Skeletal muscle tissue (tissue), 3 donors: ENCODE measurements at regions not wholly inside any gene's neighbourhood (a gene's known extent, or its start where the extent isn't known, plus 50 kb on each side); places are given as distances from the start of the nearest gene placed in this dataset.

Experiments
- H3K27ac ChIP-seq: one replicate; pipeline ENCODE4 v1.7.0; 2013; ENCODE audit warnings: mild to moderate bottlenecking, low read depth, low read length, inconsistent platforms
- H3K27me3 ChIP-seq, 3 donors: one replicate each; pipeline ENCODE4 v1.7.0; 2013; ENCODE audit warnings: low read length in 3 of 3; ENCODE audit not compliant: control insufficient read depth in 3 of 3, insufficient read depth in 3 of 3
- H3K36me3 ChIP-seq, 3 donors: one replicate each; pipeline ENCODE4 v1.7.0; 2013; ENCODE audit warnings: low read length in 3 of 3; ENCODE audit not compliant: control insufficient read depth in 3 of 3, insufficient read depth in 3 of 3
- H3K4me1 ChIP-seq, 3 donors: one replicate each; pipeline ENCODE4 v1.7.0; 2013; ENCODE audit warnings: low read length in 3 of 3, mild to moderate bottlenecking in 3 of 3; ENCODE audit not compliant: control insufficient read depth in 3 of 3, insufficient read depth in 3 of 3
- H3K4me3 ChIP-seq, 3 donors: one replicate each; pipeline ENCODE4 v1.7.0; 2013; ENCODE audit warnings: low read length in 3 of 3
- H3K9ac ChIP-seq, 3 donors: one replicate each; pipeline ENCODE4 v1.7.0; 2013; ENCODE audit warnings: low read length in 3 of 3, mild to moderate bottlenecking in 3 of 3, moderate library complexity in 2 of 3, low read depth in 1 of 3
- H3K9me3 ChIP-seq, 3 donors: one replicate each; pipeline ENCODE4 v1.7.0; 2013; ENCODE audit warnings: low read length in 3 of 3; ENCODE audit not compliant: control insufficient read depth in 3 of 3
- donor health status: Osteomylitis.

DNA sequence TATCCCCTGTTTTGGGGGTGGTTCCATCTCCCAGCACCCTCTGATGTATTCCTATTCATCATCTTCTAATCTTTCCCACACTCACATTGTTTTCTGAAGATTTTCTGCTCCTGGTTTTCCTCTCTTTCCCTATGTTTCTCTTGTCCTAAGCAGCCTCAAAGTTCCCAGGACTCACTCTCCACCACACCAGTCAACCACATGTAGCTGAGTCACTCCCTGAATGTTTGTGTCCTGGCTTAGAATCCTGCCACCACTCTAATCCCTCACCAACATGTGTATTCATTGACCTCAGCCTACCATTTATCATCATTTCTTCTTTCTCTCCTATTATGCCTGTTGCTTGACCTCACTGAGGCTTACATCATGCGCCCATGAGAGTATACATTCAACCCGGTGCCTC is 282.4 kb upstream of the ADAMTS16 start:
- Histone ChIP-seq H3K9ac (no peak overlapping the region), H3K36me3 (no peaks in the 10 kb centered on the region), H3K27me3 (no peaks in the 10 kb centered on the region), H3K27ac (no peak overlapping the region), H3K4me1 (no peaks in the 10 kb centered on the region), H3K4me3 (no peak overlapping the region), H3K9me3 (no peaks in the 10 kb centered on the region)

- H3K27ac ChIP-seq: no peak overlapping the region
Observed at GRCh38 chr5:4859500-4860235, 280.5 kb upstream of the ADAMTS16 start.

DNA sequence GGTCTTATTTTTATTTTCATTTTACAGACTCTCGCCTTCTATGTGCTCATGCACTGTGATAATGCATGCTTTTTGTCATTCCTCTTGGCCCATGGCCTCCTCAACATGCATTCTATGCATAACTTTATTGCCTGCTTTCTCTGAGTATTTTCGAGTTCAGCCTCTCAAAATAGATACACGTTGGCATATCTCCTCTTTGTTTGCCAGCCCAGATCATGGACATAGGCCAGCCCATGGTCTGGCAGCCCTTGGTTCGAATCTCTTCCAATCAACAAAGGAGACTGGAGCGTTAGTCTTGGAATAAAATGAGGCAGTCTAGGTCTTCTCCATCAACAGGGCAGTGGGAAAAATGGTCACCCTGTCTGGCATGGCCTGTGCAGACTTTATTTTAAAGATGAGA is 279.5 kb upstream of the ADAMTS16 start:
- Histone ChIP-seq H3K27ac (no peak overlapping the region), H3K36me3 (no peaks in the 10 kb centered on the region), H3K4me1 (no peaks in the 10 kb centered on the region), H3K9ac (no peak overlapping the region), H3K4me3 (no peak overlapping the region), H3K27me3 (no peaks in the 10 kb centered on the region), H3K9me3 (no peaks in the 10 kb centered on the region)

More at GRCh38 chr5:4859500-4860235, 280.5 kb upstream of the ADAMTS16 start:
- H3K36me3 ChIP-seq: no peaks in the 10 kb centered on the region
- no peaks in the 10 kb centered on the region for H3K9me3 ChIP-seq
- H3K4me1 ChIP-seq: no peaks in the 10 kb centered on the region
- no peak overlapping the region for H3K4me3 ChIP-seq
- H3K9ac ChIP-seq: no peak overlapping the region
- no peaks in the 10 kb centered on the region for H3K27me3 ChIP-seq

GRCh38 chr5:4862500-4862899 is 277.6 kb upstream of the ADAMTS16 start:
- no peak overlapping the region for H3K27ac ChIP-seq
- H3K4me1 ChIP-seq: no peaks in the 10 kb centered on the region
- no peaks in the 10 kb centered on the region for H3K27me3 ChIP-seq
- H3K9me3 ChIP-seq: no peaks in the 10 kb centered on the region
- no peak overlapping the region for H3K9ac ChIP-seq
- no peaks in the 10 kb centered on the region for H3K36me3 ChIP-seq
- H3K4me3 ChIP-seq: no peak overlapping the region

DNA sequence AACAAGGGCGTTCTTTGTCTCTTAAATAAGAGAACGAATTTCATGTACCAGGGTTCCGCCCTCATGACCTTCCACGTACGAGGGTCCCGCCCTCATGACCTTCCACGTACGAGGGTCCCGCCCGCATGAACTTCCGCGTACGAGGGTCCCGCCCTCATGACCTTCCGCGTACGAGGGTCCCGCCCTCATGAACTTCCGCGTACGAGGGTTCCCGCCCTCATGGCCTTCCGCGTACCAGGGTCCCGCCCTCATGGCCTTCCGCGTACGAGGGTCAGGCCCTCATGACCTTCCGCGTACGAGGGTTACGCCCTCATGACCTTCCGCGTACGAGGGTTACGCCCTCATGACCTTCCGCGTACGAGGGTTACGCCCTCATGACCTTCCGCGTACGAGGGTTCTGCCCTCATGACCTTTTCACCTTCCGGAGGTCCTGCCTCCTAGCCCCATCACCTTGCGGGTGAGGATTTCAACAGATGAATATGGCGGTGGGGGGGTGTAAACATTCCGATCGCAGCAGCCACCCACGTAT is 273.9 kb upstream of the ADAMTS16 start:
- Histone ChIP-seq H3K36me3 (no peaks in the 10 kb centered on the region), H3K4me3 (no peak overlapping the region), H3K27me3 (peaks cover 0 to 3% (median 2%) of the 10 kb centered on the region in 3 donors), H3K9me3 (no peaks in the 10 kb centered on the region), H3K9ac (no peak overlapping the region), H3K4me1 (no peaks in the 10 kb centered on the region), H3K27ac (no peak overlapping the region)

DNA sequence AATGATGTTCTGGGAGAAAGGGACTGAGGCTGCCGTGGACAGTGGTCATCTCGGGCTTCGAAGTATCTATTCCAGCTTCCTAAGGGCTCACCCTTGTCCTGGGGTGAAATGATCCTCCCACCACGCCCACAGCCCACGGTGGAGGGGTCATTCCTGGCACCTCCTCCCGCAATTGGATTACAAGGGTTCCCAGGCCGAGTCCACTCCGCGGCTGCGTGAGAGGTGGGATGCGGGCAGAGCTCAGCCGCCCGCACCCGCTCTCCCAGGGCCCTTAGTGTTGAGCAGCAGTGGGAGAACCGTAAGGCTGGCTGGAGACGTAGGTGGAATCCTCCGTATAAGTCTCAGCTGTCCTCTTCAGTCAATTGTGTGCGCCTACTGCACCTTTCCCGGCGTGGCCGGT is 273.3 kb upstream of the ADAMTS16 start:
- no peak overlapping the region for H3K4me3 ChIP-seq
- no peaks in the 10 kb centered on the region for H3K36me3 ChIP-seq
- H3K27ac ChIP-seq: no peak overlapping the region
- H3K9ac ChIP-seq: no peak overlapping the region
- H3K9me3 ChIP-seq: no peaks in the 10 kb centered on the region
- H3K27me3 ChIP-seq: peaks cover 0 to 3% (median 2%) of the 10 kb centered on the region in 3 donors
- H3K4me1 ChIP-seq: no peaks in the 10 kb centered on the region

DNA sequence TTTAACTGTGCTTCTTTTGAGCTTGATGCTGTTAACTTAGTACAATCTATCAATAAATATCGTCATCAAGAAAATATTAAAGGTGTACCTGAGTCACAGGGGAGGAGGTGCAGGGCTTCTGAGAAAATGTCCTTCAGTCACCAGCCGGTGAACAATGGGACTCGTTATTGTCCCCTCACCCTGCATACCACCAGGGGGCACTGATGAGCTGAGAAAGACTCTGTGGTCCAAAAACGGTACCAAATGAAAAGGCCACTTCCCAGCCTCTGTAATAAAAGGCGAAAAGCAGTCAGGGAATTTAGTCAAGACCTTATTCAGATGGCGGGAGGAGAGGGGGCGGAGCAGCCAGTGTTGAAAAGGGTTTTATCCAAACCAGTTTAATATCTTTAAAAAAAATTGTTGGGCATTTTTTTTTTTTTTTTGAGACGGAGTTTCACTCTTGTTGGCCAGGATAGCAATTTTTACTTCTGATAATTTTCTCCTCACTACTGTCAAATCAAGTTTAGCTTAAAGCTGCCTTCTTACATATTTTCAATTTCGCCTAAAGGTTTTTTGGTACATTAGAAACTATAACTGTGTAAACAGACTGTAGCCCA is 271.9 kb upstream of the ADAMTS16 start:
- Histone ChIP-seq H3K27ac (no peak overlapping the region), H3K9ac (no peak overlapping the region), H3K27me3 (peaks cover 0 to 3% (median 2%) of the 10 kb centered on the region in 3 donors), H3K36me3 (no peaks in the 10 kb centered on the region), H3K4me3 (no peak overlapping the region), H3K9me3 (no peaks in the 10 kb centered on the region), H3K4me1 (no peaks in the 10 kb centered on the region)

DNA sequence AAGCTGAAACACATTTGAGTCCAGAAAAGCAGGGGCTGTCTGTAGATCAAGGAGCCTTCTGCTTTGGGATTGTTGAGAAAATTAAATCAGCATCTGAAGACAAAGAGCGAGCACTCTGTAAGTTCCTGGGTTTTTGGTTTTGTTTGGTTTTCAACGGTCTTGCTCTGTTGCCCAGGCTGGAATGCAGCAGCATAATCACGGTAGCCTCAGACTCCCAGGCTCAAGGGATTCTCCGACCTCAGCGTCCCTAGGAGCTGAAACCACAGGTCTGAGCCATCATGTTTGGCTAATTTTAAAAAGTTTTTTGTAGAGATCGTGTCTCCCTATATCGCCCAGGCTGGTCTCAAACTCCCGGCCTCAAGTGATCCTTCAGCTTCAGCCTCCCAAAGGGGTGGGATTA is 266.5 kb upstream of the ADAMTS16 start:
- no peak overlapping the region for H3K27ac ChIP-seq
- H3K9me3 ChIP-seq: no peaks in the 10 kb centered on the region
- no peak overlapping the region for H3K4me3 ChIP-seq
- H3K36me3 ChIP-seq: no peaks in the 10 kb centered on the region
- H3K27me3 ChIP-seq: peaks cover 0 to 7% (median 2%) of the 10 kb centered on the region in 3 donors
- H3K4me1 ChIP-seq: no peaks in the 10 kb centered on the region
- H3K9ac ChIP-seq: no peak overlapping the region

DNA sequence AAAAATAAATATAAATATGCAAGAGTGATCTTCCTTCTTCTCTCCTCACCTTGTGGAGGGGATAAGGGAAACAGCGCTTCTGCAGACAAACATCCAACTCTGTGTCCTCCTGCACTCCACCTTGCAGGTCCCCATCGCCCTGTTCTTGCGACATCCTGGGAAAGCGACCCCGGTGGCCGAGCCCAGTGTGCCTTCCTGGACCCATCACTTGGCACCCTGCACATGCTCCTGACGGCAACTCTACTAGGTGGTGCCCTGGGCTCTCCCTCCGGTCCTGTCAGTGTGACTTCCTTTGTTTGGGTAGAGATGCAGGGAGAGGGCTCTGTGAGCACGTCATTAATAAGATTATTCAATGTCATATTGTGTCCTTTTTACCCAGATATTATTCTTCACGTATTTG is 266.0 kb upstream of the ADAMTS16 start:
- Histone ChIP-seq H3K27ac (no peak overlapping the region), H3K4me3 (no peak overlapping the region), H3K9me3 (no peaks in the 10 kb centered on the region), H3K27me3 (peaks cover 0 to 7% (median 2%) of the 10 kb centered on the region in 3 donors), H3K36me3 (no peaks in the 10 kb centered on the region), H3K4me1 (no peaks in the 10 kb centered on the region), H3K9ac (no peak overlapping the region)

- H3K27ac ChIP-seq: no peak overlapping the region
- H3K36me3 ChIP-seq: no peaks in the 10 kb centered on the region
- no peaks in the 10 kb centered on the region for H3K4me1 ChIP-seq
- H3K4me3 ChIP-seq: no peak overlapping the region
- H3K9ac ChIP-seq: no peak overlapping the region
- no peaks in the 10 kb centered on the region for H3K9me3 ChIP-seq
- H3K27me3 ChIP-seq: peaks cover 0 to 3% (median 0%) of the 10 kb centered on the region in 3 donors
Observed at GRCh38 chr5:4875942-4876341, 264.2 kb upstream of the ADAMTS16 start.
